Lung (tissue), 11 donors: ENCODE measurements at regions not wholly inside any gene's neighbourhood (a gene's known extent, or its start where the extent isn't known, plus 50 kb on each side); places are given as distances from the start of the nearest gene placed in this dataset.
A peak's percentile ranks its signal among the peaks of the same experiment; 100 is the strongest.

Experiments
- ATAC-seq: fragments of 200-7000 bp; cut with Tn5 transposase; one replicate; pipeline ENCODE4 v1.9.1; 2020; ENCODE audit warnings: moderate number of reproducible peaks; ENCODE audit not compliant: insufficient read depth, low FRiP score
- DNase-seq, 3 donors: peaks; one replicate each; pipeline ENCODE4 v3.0.0-alpha.2; 2013 to 2017
- H3K27ac ChIP-seq, 2 donors: one replicate each; pipeline ENCODE4 v1.5.1; 2013; ENCODE audit warnings: mild to moderate bottlenecking in 2 of 2, moderate library complexity in 2 of 2, control low read depth in 1 of 2, inconsistent platforms in 1 of 2, low read depth in 1 of 2, low read length in 1 of 2
- H3K27me3 ChIP-seq, 3 donors: one replicate each; pipeline ENCODE4 v1.5.1; 2013; ENCODE audit warnings: low read length in 2 of 3; ENCODE audit not compliant: control insufficient read depth in 3 of 3, insufficient read depth in 3 of 3
- H3K36me3 ChIP-seq, 4 donors: one replicate each; pipeline ENCODE4 v1.5.1; 2013; ENCODE audit warnings: low read length in 4 of 4, mild to moderate bottlenecking in 1 of 4, moderate library complexity in 1 of 4; ENCODE audit not compliant: control insufficient read depth in 4 of 4, insufficient read depth in 4 of 4
- H3K4me1 ChIP-seq, 5 donors: one replicate each; pipeline ENCODE4 v1.5.1; 2013; ENCODE audit warnings: low read length in 5 of 5, mild to moderate bottlenecking in 2 of 5, moderate library complexity in 1 of 5; ENCODE audit not compliant: control insufficient read depth in 5 of 5, insufficient read depth in 5 of 5
- H3K4me3 ChIP-seq: one replicate; pipeline ENCODE4 v1.5.1; 2013; ENCODE audit warnings: mild to moderate bottlenecking, control low read depth, moderate library complexity
- H3K9ac ChIP-seq, 2 donors: one replicate each; pipeline ENCODE4 v1.5.1; 2013; ENCODE audit warnings: low read length in 2 of 2, control low read depth in 1 of 2; ENCODE audit not compliant: insufficient read depth in 1 of 2
- H3K9me3 ChIP-seq, 4 donors: one replicate each; pipeline ENCODE4 v1.5.1; 2013; ENCODE audit warnings: low read length in 3 of 4, mild to moderate bottlenecking in 1 of 4, moderate library complexity in 1 of 4; ENCODE audit not compliant: control insufficient read depth in 4 of 4, insufficient read depth in 3 of 4
- CTCF ChIP-seq: IDR thresholded peaks from 2 replicates; pipeline ENCODE4 v1.5.1; 2012; ENCODE audit warnings: mild to moderate bottlenecking; ENCODE audit errors: control extremely low read depth, extremely low read depth
- WGBS, 2 donors: extraction: QIAGEN DNeasy Blood & Tissue Kit; methylation state at CpG; one replicate each; pipeline ENCODE4 v1.1.7; 2013; 5-methylcytosine and 5-hydroxymethylcytosine counted together
- donor health status: control.
- donor health status: control.
- donor health status: Bipolar disorder and iron deficiency.
- donor health status: healthy.
- donor health status: DM: yes; HTN: yes; CAD: no.

DNA sequence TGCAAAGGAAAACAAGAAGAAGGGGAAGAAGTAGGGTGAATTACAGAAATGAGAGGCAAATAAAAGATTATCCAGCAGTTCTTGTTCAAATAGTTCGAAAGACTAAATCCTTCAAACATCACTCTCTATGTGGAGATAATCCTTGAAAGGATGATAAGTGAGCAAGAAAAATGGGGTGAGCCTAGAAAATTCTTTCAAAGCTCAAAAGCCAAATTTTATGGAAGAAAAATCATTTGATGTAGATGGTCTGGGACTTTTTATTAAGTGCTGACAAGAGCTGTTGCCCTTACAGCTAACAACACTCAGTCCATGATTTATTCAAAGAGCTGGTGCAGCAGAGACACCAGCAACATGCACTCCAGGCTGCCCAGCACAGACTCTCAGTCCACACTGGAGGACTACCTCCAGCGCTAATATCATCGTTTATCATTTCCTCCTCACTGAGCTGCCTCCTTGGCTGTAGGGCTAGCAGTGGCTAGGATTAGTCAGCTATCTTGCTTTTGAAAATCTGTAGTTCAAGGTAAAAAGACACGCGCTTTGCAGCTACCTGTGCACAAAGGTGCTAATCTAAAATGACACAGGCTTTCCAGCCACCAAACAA is 264.8 kb upstream of the KIF2A start:
- TF ChIP-seq CTCF: no peak
- Histone ChIP-seq H3K27me3 (peaks cover 0 to 47% (median 15%) of the 10 kb centered on the region in 3 donors), H3K9me3 (peaks cover 0 to 5% (median 0%) of the 10 kb centered on the region in 4 donors), H3K27ac (no peak overlapping the region), H3K4me3 (no peak overlapping the region), H3K4me1 (peaks cover 0 to 20% (median 0%) of the 10 kb centered on the region in 5 donors), H3K9ac (no peak overlapping the region), H3K36me3 (no peaks in the 10 kb centered on the region)
- DNase-seq: peak; percentile 42 to 92 (median 89)
- WGBS, 2 donors: 61 to 78% methylated on average over 5 of the region's 5 CpGs
- no peak for ATAC-seq

DNA sequence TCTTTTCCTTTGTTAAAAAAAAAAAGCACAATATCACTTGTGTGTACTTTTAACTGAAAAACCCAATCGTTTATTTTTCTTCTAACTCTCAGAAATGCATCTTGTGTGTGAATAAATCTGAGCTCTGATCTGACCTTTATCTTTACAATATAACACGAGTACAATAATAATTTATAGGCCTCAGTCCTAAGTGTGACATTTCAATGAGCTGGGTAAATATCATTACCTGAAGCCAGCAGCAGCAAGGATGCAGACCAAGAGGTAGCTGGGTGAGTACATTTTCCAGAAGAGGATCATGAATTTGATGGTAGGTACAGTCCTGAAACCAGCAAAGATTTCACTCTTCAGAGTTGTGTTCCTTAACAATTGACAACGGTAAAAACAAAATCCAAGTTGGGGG is 264.0 kb upstream of the KIF2A start:
- Histone ChIP-seq H3K4me3 (no peak overlapping the region), H3K9ac (no peak overlapping the region), H3K27ac (no peak overlapping the region), H3K9me3 (peaks cover 0 to 3% (median 0%) of the 10 kb centered on the region in 4 donors), H3K4me1 (peaks cover 0 to 20% (median 0%) of the 10 kb centered on the region in 5 donors), H3K36me3 (no peaks in the 10 kb centered on the region), H3K27me3 (peaks cover 0 to 52% (median 17%) of the 10 kb centered on the region in 3 donors)
- TF ChIP-seq CTCF: no peak
- ATAC-seq: no peak
- 55 to 71% methylated on average over 3 of the region's 3 CpGs for WGBS, 2 donors
- no peak for DNase-seq

DNA sequence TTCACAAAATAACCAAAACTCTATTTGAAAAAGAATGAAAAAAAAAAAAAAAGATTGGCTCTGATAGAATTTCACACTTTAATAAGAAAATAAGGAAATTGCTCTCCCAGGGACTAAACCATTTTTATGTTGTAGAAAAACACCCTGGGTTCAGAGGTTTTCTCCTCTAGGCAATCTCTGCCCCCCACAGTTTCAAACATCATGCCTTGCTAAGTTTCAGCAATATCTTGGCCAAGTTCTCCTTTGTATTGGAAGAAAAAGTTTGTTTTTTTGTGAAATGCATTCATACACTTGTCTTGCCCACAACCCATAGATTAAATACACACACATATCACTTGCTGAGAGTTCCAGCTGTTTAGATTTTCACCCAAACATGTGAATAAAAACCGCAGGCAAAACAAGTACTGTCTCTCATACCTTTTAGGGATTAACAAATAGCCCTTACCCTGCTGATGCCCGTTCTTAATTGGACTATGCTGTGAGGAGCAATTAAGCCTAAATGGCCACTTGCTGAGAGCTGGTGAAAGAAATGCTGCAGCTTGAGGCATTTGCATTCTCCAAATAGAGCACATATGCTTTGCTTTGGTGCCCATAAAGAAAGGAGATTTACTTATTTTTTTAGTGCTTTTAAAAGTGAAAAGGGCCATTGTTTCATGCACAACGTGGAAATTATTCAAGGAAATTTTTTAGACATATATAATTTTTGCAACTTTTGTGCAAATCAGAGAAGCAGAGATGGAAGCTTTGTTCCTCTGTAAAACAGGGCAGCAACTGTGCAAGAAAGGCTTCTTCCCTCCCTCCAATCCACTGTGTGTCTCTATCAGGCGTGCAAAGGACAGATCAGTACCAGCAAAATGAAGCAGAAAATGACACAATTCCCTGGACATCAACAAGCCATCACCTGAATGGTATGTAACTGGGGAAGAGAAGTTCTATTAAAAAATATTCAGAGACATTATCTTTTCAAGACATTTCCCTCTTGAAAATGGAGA is 262.4 kb upstream of the KIF2A start:
- H3K9me3 ChIP-seq: no peaks in the 10 kb centered on the region
- no peak for ATAC-seq
- no peaks in the 10 kb centered on the region for H3K36me3 ChIP-seq
- peaks cover 0 to 12% (median 0%) of the 10 kb centered on the region in 5 donors for H3K4me1 ChIP-seq
- no peak for DNase-seq
- 32 to 36% methylated on average over 4 of the region's 4 CpGs for WGBS, 2 donors
- no peak for TF ChIP-seq CTCF
- H3K9ac ChIP-seq: no peak overlapping the region
- no peak overlapping the region for H3K4me3 ChIP-seq
- peaks cover 0 to 51% (median 24%) of the 10 kb centered on the region in 3 donors for H3K27me3 ChIP-seq
- H3K27ac ChIP-seq: no peak overlapping the region
